Right lobe of liver (tissue), 4 donors: ENCODE measurements at regions not wholly inside any gene's neighbourhood (a gene's known extent, or its start where the extent isn't known, plus 50 kb on each side); places are given as distances from the start of the nearest gene placed in this dataset.

Experiments
- CTCF ChIP-seq, 4 donors: fragments of 200-600 bp in 3 of 4; fragments of 450-650 bp in 1 of 4; IDR thresholded peaks; one replicate each; pipeline versions ENCODE4 v1.5.1 to v1.8.0; 2016 to 2022; ENCODE audit warnings: antibody characterized with exemption in 4 of 4, mild to moderate bottlenecking in 2 of 4
- POLR2A ChIP-seq: fragments of 450-650 bp; IDR thresholded peaks from one replicate; pipeline ENCODE4 v1.6.1; 2017; ENCODE audit warnings: antibody characterized with exemption, mild to moderate bottlenecking
- donor health status: DM: no; HTN: no; CAD: no.
- donor health status: DM: no; HTN: no; CAD: no.
- donor health status: DM: no; HTN: yes; CAD: no.

- TF ChIP-seq POLR2A (no peak), CTCF (IDR thresholded peaks at IDR 0.05) (no peak)
Measured at GRCh38 chr13:80499536-80500290, 158.8 kb upstream of the SPRY2 start.
